Activated naive CD8-positive, alpha-beta T cell treated with anti-CD3 and anti-CD28 coated beads, Interleukin-2, amount 50 U/mL, for 16 hours (primary cell): ENCODE measurements at regions not wholly inside any gene's neighbourhood (a gene's known extent, or its start where the extent isn't known, plus 50 kb on each side); places are given as distances from the start of the nearest gene placed in this dataset.

Source experiments
- DNase-seq: peaks from one replicate; pipeline ENCODE4 v3.0.0-alpha.2; 2020; ENCODE audit warnings: low read depth, low spot score

- no peak for DNase-seq
These were observed 264.3 kb downstream of the ZEB1 start for GRCh38 chr10:31583293-31583692.

- no peak for DNase-seq
These were observed 263.5 kb downstream of the ZEB1 start for GRCh38 chr10:31582365-31583052.

GRCh38 chr10:31581741-31582323 lies 262.8 kb downstream of the ZEB1 start:
- DNase-seq, result no peak

GRCh38 chr10:31580646-31581045 lies 261.6 kb downstream of the ZEB1 start:
- no peak for DNase-seq
